H9 (cell line): ENCODE measurements at regions not wholly inside any gene's neighbourhood (a gene's known extent, or its start where the extent isn't known, plus 50 kb on each side); places are given as distances from the start of the nearest gene placed in this dataset.

Experiments used
- DNase-seq: peaks from one replicate; pipeline ENCODE4 v3.0.0-alpha.2; 2017
- H2AFZ ChIP-seq: one replicate; pipeline ENCODE4 v1.6.1; 2013; ENCODE audit warnings: mild to moderate bottlenecking, low read length, control low read depth, moderate library complexity
- H2AK5ac ChIP-seq: 2 replicates; pipeline ENCODE4 v1.6.1; 2013; ENCODE audit warnings: low read length, control low read depth, mixed read lengths; ENCODE audit not compliant: insufficient read length
- H2BK120ac ChIP-seq: one replicate; pipeline ENCODE4 v1.6.1; 2013; ENCODE audit warnings: low read depth, mild to moderate bottlenecking, low read length, control low read depth, inconsistent platforms; ENCODE audit not compliant: poor library complexity, severe bottlenecking
- H2BK12ac ChIP-seq: 2 replicates; pipeline ENCODE4 v1.6.1; 2013; ENCODE audit warnings: low read length, control low read depth, mixed read lengths, low read depth; ENCODE audit not compliant: insufficient read length
- H2BK15ac ChIP-seq: 2 replicates; pipeline ENCODE4 v1.6.1; 2013; ENCODE audit warnings: low read depth, low read length, control low read depth
- H2BK20ac ChIP-seq: one replicate; pipeline ENCODE4 v1.6.1; 2013; ENCODE audit warnings: low read depth, mild to moderate bottlenecking, low read length, control low read depth, inconsistent platforms; ENCODE audit not compliant: poor library complexity, severe bottlenecking
- H2BK5ac ChIP-seq: 2 replicates; pipeline ENCODE4 v1.6.1; 2013; ENCODE audit warnings: low read length, control low read depth, mixed read lengths; ENCODE audit not compliant: insufficient read length
- H3K14ac ChIP-seq: 2 replicates; pipeline ENCODE4 v1.6.1; 2013; ENCODE audit warnings: low read length, control low read depth; ENCODE audit not compliant: insufficient read depth
- H3K18ac ChIP-seq: 2 replicates; pipeline ENCODE4 v1.6.1; 2013; ENCODE audit warnings: low read depth, mild to moderate bottlenecking, mixed read lengths, low read length, control low read depth; ENCODE audit not compliant: insufficient read length
- H3K23ac ChIP-seq: 2 replicates; pipeline ENCODE4 v1.6.1; 2013; ENCODE audit warnings: low read length, control low read depth, mixed read lengths, low read depth; ENCODE audit not compliant: insufficient read length
- H3K23me2 ChIP-seq: 2 replicates; pipeline ENCODE4 v1.6.1; 2013; ENCODE audit warnings: low read depth, mild to moderate bottlenecking, mixed read lengths, low read length, control low read depth; ENCODE audit not compliant: insufficient read length, poor library complexity, severe bottlenecking
- H3K27ac ChIP-seq: 2 replicates; pipeline ENCODE4 v1.5.1; 2013; ENCODE audit warnings: low read length, control low read depth, mixed read lengths, low read depth; ENCODE audit not compliant: insufficient read length
- H3K27me3 ChIP-seq: 2 replicates; pipeline ENCODE4 v1.6.1; 2013; ENCODE audit warnings: low read length, control low read depth, inconsistent platforms; ENCODE audit not compliant: insufficient read depth
- H3K4ac ChIP-seq: 2 replicates; pipeline ENCODE4 v1.6.1; 2013; ENCODE audit warnings: low read depth, mild to moderate bottlenecking, control low read depth, inconsistent platforms, low read length, moderate library complexity
- H3K4me1 ChIP-seq: 2 replicates; pipeline ENCODE4 v1.6.1; 2013; ENCODE audit warnings: low read length, control low read depth, inconsistent platforms; ENCODE audit not compliant: insufficient read depth
- H3K4me2 ChIP-seq: 2 replicates; pipeline ENCODE4 v1.6.1; 2013; ENCODE audit warnings: low read length, control low read depth, mixed read lengths; ENCODE audit not compliant: insufficient read length, insufficient read depth
- H3K56ac ChIP-seq: 2 replicates; pipeline ENCODE4 v1.6.1; 2013; ENCODE audit warnings: low read depth, mild to moderate bottlenecking, mixed read lengths, low read length, control low read depth; ENCODE audit not compliant: insufficient read length
- H3K79me1 ChIP-seq: 2 replicates; pipeline ENCODE4 v1.6.1; 2013; ENCODE audit warnings: low read depth, mild to moderate bottlenecking, moderate library complexity, low read length, control low read depth, inconsistent platforms; ENCODE audit not compliant: insufficient read depth, poor library complexity, severe bottlenecking
- H3K79me2 ChIP-seq: 2 replicates; pipeline ENCODE4 v1.6.1; 2013; ENCODE audit warnings: low read length, control low read depth, inconsistent platforms; ENCODE audit not compliant: insufficient read depth
- H3K9ac ChIP-seq: 2 replicates; pipeline ENCODE4 v1.6.1; 2013; ENCODE audit warnings: low read length, control low read depth, mixed read lengths; ENCODE audit not compliant: insufficient read length; ENCODE audit errors: extremely low read depth
- H3K9me3 ChIP-seq: one replicate; pipeline ENCODE4 v1.6.1; 2013; ENCODE audit warnings: low read depth, low read length, inconsistent platforms; ENCODE audit not compliant: control insufficient read depth
- H3T11ph ChIP-seq: one replicate; pipeline ENCODE4 v1.6.1; 2013; ENCODE audit warnings: mild to moderate bottlenecking, low read length, control low read depth, inconsistent platforms
- H4K20me1 ChIP-seq: one replicate; pipeline ENCODE4 v1.6.1; 2013; ENCODE audit not compliant: control insufficient read depth, insufficient read length, insufficient read depth
- H4K5ac ChIP-seq: 2 replicates; pipeline ENCODE4 v1.6.1; 2013; ENCODE audit warnings: low read depth, mild to moderate bottlenecking, mixed read lengths, low read length, control low read depth; ENCODE audit not compliant: insufficient read length
- H4K8ac ChIP-seq: replicated peaks from 2 replicates; pipeline ENCODE4 v1.6.1; 2013; ENCODE audit warnings: low read length, control low read depth, mixed read lengths, low read depth; ENCODE audit not compliant: insufficient read length
- H4K91ac ChIP-seq: 2 replicates; pipeline ENCODE4 v1.6.1; 2013; ENCODE audit warnings: low read depth, mild to moderate bottlenecking, moderate library complexity, mixed read lengths, low read length, control low read depth; ENCODE audit not compliant: insufficient read length
- H3K27ac Mint-ChIP-seq, 3 experiments: 2 replicates in 2 of 3; 3 replicates in 1 of 3; pipeline ENCODE4 v1.8.0; 2020 to 2021; ENCODE audit warnings: mixed read lengths in 3 of 3, mild to moderate bottlenecking in 1 of 3, moderate library complexity in 1 of 3
- H3K27me3 Mint-ChIP-seq: 2 replicates; pipeline ENCODE4 v1.8.0; 2021; ENCODE audit warnings: low read depth, mild to moderate bottlenecking, moderate library complexity, mixed read lengths
- H3K36me3 Mint-ChIP-seq, 3 experiments: 2 replicates in 2 of 3; 3 replicates in 1 of 3; pipeline ENCODE4 v1.8.0; 2020 to 2021; ENCODE audit warnings: low read depth in 3 of 3, mixed read lengths in 3 of 3; ENCODE audit not compliant: insufficient read depth in 1 of 3
- H3K4me1 Mint-ChIP-seq, 2 experiments: 2 replicates each; pipeline ENCODE4 v1.8.0; 2020; ENCODE audit warnings: mixed read lengths in 2 of 2
- H3K4me3 Mint-ChIP-seq, 2 experiments: 2 replicates in 1 of 2; 3 replicates in 1 of 2; pipeline ENCODE4 v1.8.0; 2020 to 2021; ENCODE audit warnings: mild to moderate bottlenecking in 2 of 2, mixed read lengths in 2 of 2, moderate library complexity in 1 of 2
- H3K9me3 Mint-ChIP-seq, 2 experiments: 2 replicates in 1 of 2; 3 replicates in 1 of 2; pipeline ENCODE4 v1.8.0; 2020; ENCODE audit warnings: mild to moderate bottlenecking in 2 of 2, mixed read lengths in 2 of 2, moderate library complexity in 1 of 2
- CTCF ChIP-seq: fragments of 200-600 bp; sonication (generic); conservative IDR thresholded peaks from 3 replicates; pipeline ENCODE4 v1.8.0; 2021; ENCODE audit warnings: antibody characterized with exemption, mild to moderate bottlenecking
- WGBS: extraction: QIAGEN DNeasy Blood & Tissue Kit; methylation state at CpG from one replicate; pipeline ENCODE4 v1.1.7; 2013; ENCODE audit warnings: missing lambda C conversion rate, low lambda C conversion rate, mixed read lengths; ENCODE audit not compliant: insufficient read length; ENCODE audit errors: extremely low coverage; 5-methylcytosine and 5-hydroxymethylcytosine counted together

- H2BK15ac ChIP-seq = no peak overlapping the region
- no peak overlapping the region for H3T11ph ChIP-seq
- DNase-seq = no peak
- no peak overlapping the region for H3K23ac ChIP-seq
- H4K8ac ChIP-seq = no peak overlapping the region
- no peaks in the 10 kb centered on the region for H3K4me1 ChIP-seq
- H2BK12ac ChIP-seq = no peak overlapping the region
- H4K5ac ChIP-seq = no peak overlapping the region
- no peak overlapping the region for H3K4ac ChIP-seq
- no peak for TF ChIP-seq CTCF
- H3K27me3 ChIP-seq = no peaks in the 10 kb centered on the region
- no peaks in the 10 kb centered on the region for H3K9me3 ChIP-seq
- H2AK5ac ChIP-seq = no peak overlapping the region
- H3K36me3 Mint-ChIP-seq = no peaks in the 10 kb centered on the region
- no CpG with 5 or more reads among the region's 3 CpGs for WGBS
- no peaks in the 10 kb centered on the region for H3K79me1 ChIP-seq
- H3K56ac ChIP-seq = no peak overlapping the region
- no peaks in the 10 kb centered on the region for H3K9me3 Mint-ChIP-seq
- H3K27ac Mint-ChIP-seq = no peak overlapping the region
- no peak overlapping the region for H2BK5ac ChIP-seq
- no peak overlapping the region for H2BK120ac ChIP-seq
- peaks cover 22 to 25% of the 10 kb centered on the region in 2 experiments for H3K4me1 Mint-ChIP-seq
- H3K14ac ChIP-seq = no peak overlapping the region
- no peak overlapping the region for H3K4me3 Mint-ChIP-seq
- H4K91ac ChIP-seq = no peak overlapping the region
- H3K9ac ChIP-seq = no peak overlapping the region
- H3K27me3 Mint-ChIP-seq = peaks cover 5% of the 10 kb centered on the region
- H3K27ac ChIP-seq = no peak overlapping the region
- H3K4me2 ChIP-seq = no peak overlapping the region
- no peak overlapping the region for H2BK20ac ChIP-seq
- no peak overlapping the region for H2AFZ ChIP-seq
- no peak overlapping the region for H3K18ac ChIP-seq
- no peaks in the 10 kb centered on the region for H3K79me2 ChIP-seq
- no peaks in the 10 kb centered on the region for H3K23me2 ChIP-seq
- no peaks in the 10 kb centered on the region for H4K20me1 ChIP-seq
Measured at GRCh38 chr9:90950600-90950999, 149.0 kb downstream of the SYK start.
